Keratinocyte (primary cell): ENCODE measurements at regions not wholly inside any gene's neighbourhood (a gene's known extent, or its start where the extent isn't known, plus 50 kb on each side); places are given as distances from the start of the nearest gene placed in this dataset.

Experiments
- CTCF ChIP-seq, 3 experiments: IDR thresholded peaks in 1 of 3; conservative IDR thresholded peaks in 1 of 3; optimal IDR thresholded peaks in 1 of 3; 2 replicates in 2 of 3; 3 replicates in 1 of 3; pipeline versions ENCODE3 to v1.5.1; 2011; ENCODE audit warnings: low read length in 3 of 3, mild to moderate bottlenecking in 3 of 3, moderate library complexity in 2 of 3, control low read depth in 1 of 3, inconsistent platforms in 1 of 3; ENCODE audit not compliant: insufficient read depth in 2 of 3; ENCODE audit errors: extremely low read depth in 1 of 3
- EZH2 ChIP-seq: IDR thresholded peaks from one replicate; pipeline ENCODE4 v1.6.1; 2012; ENCODE audit warnings: inconsistent platforms, mild to moderate bottlenecking, low read length, moderate library complexity

GRCh38 chr10:78249690-78250089 is 216.0 kb downstream of the RPS24 start:
- TF ChIP-seq EZH2 (no peak), CTCF (optimal IDR thresholded peaks at IDR 0.05 in 1 of 3, IDR thresholded peaks at IDR 0.05 in 1 of 3, conservative IDR thresholded peaks at IDR 0.05 in 1 of 3; ENCODE audit: extremely low read depth in 1 of 3, insufficient read depth in 2 of 3, low read length in 3 of 3) (no peak)
